IMR-90 (cell line): ENCODE measurements at regions not wholly inside any gene's neighbourhood (a gene's known extent, or its start where the extent isn't known, plus 50 kb on each side); places are given as distances from the start of the nearest gene placed in this dataset.

Experiments
- CHD1 ChIP-seq: IDR thresholded peaks from 2 replicates; pipeline ENCODE4 v1.6.1; 2012; ENCODE audit warnings: low read depth, low read length, improper control_type of control experiment
- RAD21 ChIP-seq: IDR thresholded peaks from 2 replicates; pipeline ENCODE4 v1.6.1; 2012; ENCODE audit warnings: low read length, improper control_type of control experiment
- TF ChIP-seq, protein P1 (sequence below): conservative IDR thresholded peaks from 2 replicates; pipeline ENCODE4 v1.5.1; 2012; ENCODE audit warnings: mild to moderate bottlenecking, low read depth, low read length, improper control_type of control experiment

DNA sequence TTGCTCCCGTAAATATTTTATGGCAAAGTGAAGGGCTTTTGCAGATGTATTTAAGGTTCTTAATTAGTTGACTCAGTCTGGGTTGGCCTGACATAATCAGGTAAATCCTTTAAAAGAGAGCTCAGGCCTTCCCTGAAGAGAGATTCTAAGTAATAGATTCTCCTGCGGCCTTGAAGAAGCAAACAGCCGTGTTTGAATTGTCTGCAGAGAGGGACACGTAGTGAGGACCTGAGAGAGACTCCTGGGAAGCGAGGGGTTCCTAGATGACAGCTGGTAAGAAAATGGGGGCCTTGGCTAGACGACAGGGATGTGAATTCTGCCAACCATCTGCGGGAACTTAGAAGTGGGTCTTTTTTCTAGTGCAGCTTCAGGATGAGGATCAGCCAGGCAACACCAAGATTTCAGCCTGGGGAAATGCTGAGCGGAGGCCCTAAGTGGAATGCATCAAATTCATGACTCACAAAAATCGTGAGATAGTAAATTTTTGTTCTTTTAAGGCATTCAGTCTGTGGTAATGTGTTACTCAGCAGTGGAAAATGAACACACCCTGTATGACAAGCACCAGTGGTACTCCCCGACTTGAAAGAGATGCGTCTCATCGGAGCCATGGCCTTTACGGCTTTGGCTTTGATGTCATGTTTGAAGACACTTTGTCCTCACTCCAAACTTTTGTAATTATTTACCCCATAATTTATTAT lies 62.1 kb upstream of the SMIM21 start:
- 0 out of 2 replicates have a peak, but pooled peaks have one; percentile 17 for TF ChIP-seq RAD21
- TF ChIP-seq, protein P1, sequence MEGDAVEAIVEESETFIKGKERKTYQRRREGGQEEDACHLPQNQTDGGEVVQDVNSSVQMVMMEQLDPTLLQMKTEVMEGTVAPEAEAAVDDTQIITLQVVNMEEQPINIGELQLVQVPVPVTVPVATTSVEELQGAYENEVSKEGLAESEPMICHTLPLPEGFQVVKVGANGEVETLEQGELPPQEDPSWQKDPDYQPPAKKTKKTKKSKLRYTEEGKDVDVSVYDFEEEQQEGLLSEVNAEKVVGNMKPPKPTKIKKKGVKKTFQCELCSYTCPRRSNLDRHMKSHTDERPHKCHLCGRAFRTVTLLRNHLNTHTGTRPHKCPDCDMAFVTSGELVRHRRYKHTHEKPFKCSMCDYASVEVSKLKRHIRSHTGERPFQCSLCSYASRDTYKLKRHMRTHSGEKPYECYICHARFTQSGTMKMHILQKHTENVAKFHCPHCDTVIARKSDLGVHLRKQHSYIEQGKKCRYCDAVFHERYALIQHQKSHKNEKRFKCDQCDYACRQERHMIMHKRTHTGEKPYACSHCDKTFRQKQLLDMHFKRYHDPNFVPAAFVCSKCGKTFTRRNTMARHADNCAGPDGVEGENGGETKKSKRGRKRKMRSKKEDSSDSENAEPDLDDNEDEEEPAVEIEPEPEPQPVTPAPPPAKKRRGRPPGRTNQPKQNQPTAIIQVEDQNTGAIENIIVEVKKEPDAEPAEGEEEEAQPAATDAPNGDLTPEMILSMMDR = no peak
- TF ChIP-seq CHD1 = no peak
